H1 (cell line): ENCODE measurements at regions not wholly inside any gene's neighbourhood (a gene's known extent, or its start where the extent isn't known, plus 50 kb on each side); places are given as distances from the start of the nearest gene placed in this dataset.

Source experiments
- BRCA1 ChIP-seq: IDR thresholded peaks from 2 replicates; pipeline ENCODE4 v1.6.1; 2012; ENCODE audit warnings: low read depth, low read length, improper control_type of control experiment
- CBX8 ChIP-seq: fragments of 300-800, 300-1000 bp; sonication (generic); IDR thresholded peaks from 2 replicates; pipeline ENCODE4 v1.7.1; 2016; ENCODE audit warnings: low read depth, low read length, borderline replicate concordance
- CEBPB ChIP-seq: IDR thresholded peaks from 2 replicates; pipeline ENCODE4 v1.6.1; 2012; ENCODE audit warnings: low read depth, low read length
- EZH2 ChIP-seq: fragments of 200-600 bp; sonication (generic); IDR thresholded peaks from 2 replicates; pipeline ENCODE4 v1.7.1; 2012; ENCODE audit warnings: low read depth, mild to moderate bottlenecking, moderate library complexity, low read length, inconsistent platforms; ENCODE audit not compliant: severe bottlenecking
- NRF1 ChIP-seq: IDR thresholded peaks from 2 replicates; pipeline ENCODE4 v1.6.1; 2011; ENCODE audit warnings: mild to moderate bottlenecking, low read depth, low read length, improper control_type of control experiment
- POLR2A ChIP-seq, 2 experiments: IDR thresholded peaks; 1 replicate in 1 of 2; 2 replicates in 1 of 2; pipeline ENCODE4 v1.6.1; 2011; ENCODE audit warnings: low read depth in 2 of 2, low read length in 2 of 2, mild to moderate bottlenecking in 2 of 2; ENCODE audit errors: control extremely low read depth in 1 of 2
- RAD21 ChIP-seq, 2 experiments: IDR thresholded peaks in 1 of 2; conservative IDR thresholded peaks in 1 of 2; 2 replicates each; pipeline ENCODE4 v1.6.1; 2011; ENCODE audit warnings: low read depth in 2 of 2, low read length in 2 of 2, improper control_type of control experiment in 1 of 2, inconsistent platforms in 1 of 2, mild to moderate bottlenecking in 1 of 2, moderate library complexity in 1 of 2
- RFX5 ChIP-seq: IDR thresholded peaks from 2 replicates; pipeline ENCODE4 v1.6.1; 2011; ENCODE audit warnings: low read depth, low read length, improper control_type of control experiment, borderline replicate concordance
- SIRT6 ChIP-seq: IDR thresholded peaks from one replicate; pipeline ENCODE4 v1.7.1; 2012; ENCODE audit warnings: low read length, inconsistent platforms
- SP1 ChIP-seq: IDR thresholded peaks from 2 replicates; pipeline ENCODE4 v1.6.1; 2011; ENCODE audit warnings: low read depth, low read length
- SRF ChIP-seq: IDR thresholded peaks from 2 replicates; pipeline ENCODE4 v1.6.1; 2011; ENCODE audit warnings: mild to moderate bottlenecking, low read depth, low read length, moderate library complexity
- TF ChIP-seq, protein P1 (sequence below), 3 experiments: IDR thresholded peaks; 1 replicate in 2 of 3; 2 replicates in 1 of 3; pipeline versions ENCODE4 v1.5.1 to v1.6.1; 2011; ENCODE audit warnings: low read length in 3 of 3, mild to moderate bottlenecking in 3 of 3, inconsistent platforms in 2 of 3, low read depth in 1 of 3, moderate library complexity in 1 of 3; ENCODE audit not compliant: insufficient read depth in 1 of 3; ENCODE audit errors: control extremely low read depth in 1 of 3
- TF ChIP-seq, protein P2 (sequence below): IDR thresholded peaks from 2 replicates; pipeline ENCODE4 v1.6.1; 2012; ENCODE audit warnings: low read length, inconsistent platforms

DNA sequence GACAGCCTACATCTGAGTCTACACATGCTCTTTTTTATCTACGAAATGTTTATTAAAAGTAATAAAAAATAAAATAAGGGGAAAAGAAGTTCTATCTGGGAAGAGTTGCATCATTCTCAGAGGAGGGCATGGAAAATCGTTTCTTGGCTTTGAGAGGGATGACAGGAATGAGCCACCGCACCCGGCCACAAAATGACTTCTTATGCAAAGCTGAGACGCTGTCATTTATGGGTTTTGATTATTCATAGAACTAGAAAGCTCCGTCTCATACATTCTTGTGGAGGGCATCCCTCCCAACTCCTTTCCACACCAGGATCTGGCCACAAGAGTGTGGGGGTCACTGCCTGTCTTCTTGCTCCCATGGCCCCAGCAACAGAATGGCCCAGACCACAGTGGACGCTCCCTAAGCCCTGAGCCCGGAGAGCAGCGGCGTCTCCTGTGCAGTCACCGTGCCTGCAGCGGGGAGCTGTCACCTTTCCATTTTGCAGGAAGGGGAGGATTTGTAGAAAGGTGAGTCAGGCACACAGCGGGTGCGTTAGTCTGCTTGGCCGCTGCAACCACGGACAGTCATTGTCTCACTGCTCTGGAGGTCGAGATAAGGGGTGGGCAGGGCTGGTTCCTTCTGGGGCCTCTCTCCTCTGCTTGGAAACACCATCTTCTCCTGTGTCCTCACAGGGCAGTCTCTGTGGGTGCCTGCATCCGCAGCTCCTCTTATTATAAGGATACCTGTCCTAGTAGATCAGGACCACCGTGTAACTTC lies 1388.7 kb downstream of the BRD1 start:
- TF ChIP-seq CBX8 (no peak), SRF (no peak), RAD21 (IDR thresholded peaks at IDR 0.05 in 1 of 2, conservative IDR thresholded peaks at IDR 0.05 in 1 of 2; ENCODE audit: low read depth in 2 of 2, low read length in 2 of 2) (no peak), RFX5 (no peak), EZH2 (no peak), POLR2A (IDR thresholded peaks at IDR 0.05; ENCODE audit: control extremely low read depth in 1 of 2, low read depth in 2 of 2, low read length in 2 of 2) (no peak), CEBPB (no peak), SIRT6 (no peak), NRF1 (no peak), SP1 (no peak), BRCA1 (no peak)
- TF ChIP-seq, protein P1, sequence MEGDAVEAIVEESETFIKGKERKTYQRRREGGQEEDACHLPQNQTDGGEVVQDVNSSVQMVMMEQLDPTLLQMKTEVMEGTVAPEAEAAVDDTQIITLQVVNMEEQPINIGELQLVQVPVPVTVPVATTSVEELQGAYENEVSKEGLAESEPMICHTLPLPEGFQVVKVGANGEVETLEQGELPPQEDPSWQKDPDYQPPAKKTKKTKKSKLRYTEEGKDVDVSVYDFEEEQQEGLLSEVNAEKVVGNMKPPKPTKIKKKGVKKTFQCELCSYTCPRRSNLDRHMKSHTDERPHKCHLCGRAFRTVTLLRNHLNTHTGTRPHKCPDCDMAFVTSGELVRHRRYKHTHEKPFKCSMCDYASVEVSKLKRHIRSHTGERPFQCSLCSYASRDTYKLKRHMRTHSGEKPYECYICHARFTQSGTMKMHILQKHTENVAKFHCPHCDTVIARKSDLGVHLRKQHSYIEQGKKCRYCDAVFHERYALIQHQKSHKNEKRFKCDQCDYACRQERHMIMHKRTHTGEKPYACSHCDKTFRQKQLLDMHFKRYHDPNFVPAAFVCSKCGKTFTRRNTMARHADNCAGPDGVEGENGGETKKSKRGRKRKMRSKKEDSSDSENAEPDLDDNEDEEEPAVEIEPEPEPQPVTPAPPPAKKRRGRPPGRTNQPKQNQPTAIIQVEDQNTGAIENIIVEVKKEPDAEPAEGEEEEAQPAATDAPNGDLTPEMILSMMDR (IDR thresholded peaks at IDR 0.05; ENCODE audit: control extremely low read depth in 1 of 3, insufficient read depth in 1 of 3, low read depth in 1 of 3, low read length in 3 of 3) = no peak
- TF ChIP-seq, protein P2, sequence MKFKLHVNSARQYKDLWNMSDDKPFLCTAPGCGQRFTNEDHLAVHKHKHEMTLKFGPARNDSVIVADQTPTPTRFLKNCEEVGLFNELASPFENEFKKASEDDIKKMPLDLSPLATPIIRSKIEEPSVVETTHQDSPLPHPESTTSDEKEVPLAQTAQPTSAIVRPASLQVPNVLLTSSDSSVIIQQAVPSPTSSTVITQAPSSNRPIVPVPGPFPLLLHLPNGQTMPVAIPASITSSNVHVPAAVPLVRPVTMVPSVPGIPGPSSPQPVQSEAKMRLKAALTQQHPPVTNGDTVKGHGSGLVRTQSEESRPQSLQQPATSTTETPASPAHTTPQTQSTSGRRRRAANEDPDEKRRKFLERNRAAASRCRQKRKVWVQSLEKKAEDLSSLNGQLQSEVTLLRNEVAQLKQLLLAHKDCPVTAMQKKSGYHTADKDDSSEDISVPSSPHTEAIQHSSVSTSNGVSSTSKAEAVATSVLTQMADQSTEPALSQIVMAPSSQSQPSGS = no peak
